GM12891 (cell line): ENCODE measurements at regions not wholly inside any gene's neighbourhood (a gene's known extent, or its start where the extent isn't known, plus 50 kb on each side); places are given as distances from the start of the nearest gene placed in this dataset.
A peak's percentile ranks its signal among the peaks of the same experiment; 100 is the strongest.

ENCODE experiments used
- DNase-seq: peaks from one replicate; pipeline ENCODE4 v3.0.0; 2011; ENCODE audit warnings: low spot score; ENCODE audit not compliant: insufficient read length
- FAIRE-seq: peaks from 2 replicates; lab custom pipeline; 2011; peaks lifted over from hg19 to GRCh38; lab: Jason Lieb, UNC
- PAX5 ChIP-seq: IDR thresholded peaks from 2 replicates; pipeline ENCODE4 v1.6.1; 2011; ENCODE audit warnings: low read length, moderate library complexity, mild to moderate bottlenecking; ENCODE audit not compliant: insufficient read depth, severe bottlenecking
- POLR2A ChIP-seq: IDR thresholded peaks from 2 replicates; pipeline ENCODE4 v1.6.1; 2011; ENCODE audit warnings: low read depth, low read length, control low read depth
- POLR2AphosphoS5 ChIP-seq: IDR thresholded peaks from 2 replicates; pipeline ENCODE4 v1.6.1; 2011; ENCODE audit warnings: low read depth, low read length, control low read depth
- POU2F2 ChIP-seq: IDR thresholded peaks from 2 replicates; pipeline ENCODE4 v1.6.1; 2011; ENCODE audit warnings: low read depth, mild to moderate bottlenecking, control low read depth, low read length, moderate library complexity
- SPI1 ChIP-seq: IDR thresholded peaks from 2 replicates; pipeline ENCODE4 v1.6.1; 2011; ENCODE audit warnings: low read depth, low read length, control low read depth
- TAF1 ChIP-seq: IDR thresholded peaks from 2 replicates; pipeline ENCODE4 v1.6.1; 2011; ENCODE audit warnings: low read depth, low read length, control low read depth

DNA sequence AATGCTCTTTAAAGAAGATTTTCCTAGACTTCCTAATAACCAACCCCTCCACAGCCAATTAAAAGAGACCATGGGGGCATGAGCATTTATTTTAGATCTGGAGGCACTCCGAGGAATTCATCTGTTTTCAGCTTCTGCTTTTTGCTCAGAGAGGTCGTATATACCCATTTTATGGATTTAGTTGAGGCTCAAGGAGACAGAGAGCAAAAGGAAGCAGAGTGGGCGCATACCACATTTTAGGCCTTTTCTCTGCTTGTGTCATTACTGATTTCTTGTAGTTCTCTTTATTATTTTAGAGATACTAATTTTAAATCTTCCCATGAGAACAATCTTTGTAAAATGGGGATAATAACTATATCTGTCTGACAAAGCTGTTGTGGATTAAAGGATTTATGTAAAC lies 129.6 kb upstream of the IFNGR1 start:
- TF ChIP-seq POU2F2 (no peak), SPI1 (no peak), PAX5 (no peak), TAF1 (no peak)
- FAIRE-seq (no peak), DNase-seq (no peak)

- FAIRE-seq (no peak), DNase-seq (no peak)
- TF ChIP-seq PAX5: no peak
- no peak for TF ChIP-seq POLR2A
- no peak for TF ChIP-seq POU2F2
- TF ChIP-seq SPI1: no peak
- no peak for TF ChIP-seq POLR2AphosphoS5
- no peak for TF ChIP-seq TAF1
Observed at GRCh38 chr6:137343241-137343640, 124.1 kb upstream of the IFNGR1 start.

- TF ChIP-seq TAF1: no peak
- TF ChIP-seq PAX5: no peak
- no peak for TF ChIP-seq POU2F2
- TF ChIP-seq POLR2AphosphoS5: no peak
- TF ChIP-seq POLR2A: no peak
- no peak for TF ChIP-seq SPI1
- FAIRE-seq: peak; percentile 51
- DNase-seq: no peak
Observed at GRCh38 chr6:137342607-137343190, 123.5 kb upstream of the IFNGR1 start.

- DNase-seq (no peak), FAIRE-seq (no peak)
- TF ChIP-seq SPI1 (no peak), TAF1 (no peak), PAX5 (no peak), POLR2A (no peak), POU2F2 (no peak), POLR2AphosphoS5 (no peak)
Observed at GRCh38 chr6:137341681-137342195, 122.6 kb upstream of the IFNGR1 start.

GRCh38 chr6:137339929-137340559 lies 120.9 kb upstream of the IFNGR1 start:
- no peak for TF ChIP-seq TAF1
- no peak for TF ChIP-seq PAX5
- no peak for TF ChIP-seq POLR2AphosphoS5
- no peak for TF ChIP-seq SPI1
- no peak for TF ChIP-seq POU2F2
- TF ChIP-seq POLR2A: no peak
- FAIRE-seq: no peak
- DNase-seq: no peak

- TF ChIP-seq SPI1: no peak
- no peak for TF ChIP-seq PAX5
- no peak for TF ChIP-seq POLR2A
- TF ChIP-seq POLR2AphosphoS5: no peak
- TF ChIP-seq POU2F2: no peak
- TF ChIP-seq TAF1: no peak
- FAIRE-seq: no peak
- DNase-seq: no peak
Observed at GRCh38 chr6:137334884-137335283, 115.7 kb upstream of the IFNGR1 start.

DNA sequence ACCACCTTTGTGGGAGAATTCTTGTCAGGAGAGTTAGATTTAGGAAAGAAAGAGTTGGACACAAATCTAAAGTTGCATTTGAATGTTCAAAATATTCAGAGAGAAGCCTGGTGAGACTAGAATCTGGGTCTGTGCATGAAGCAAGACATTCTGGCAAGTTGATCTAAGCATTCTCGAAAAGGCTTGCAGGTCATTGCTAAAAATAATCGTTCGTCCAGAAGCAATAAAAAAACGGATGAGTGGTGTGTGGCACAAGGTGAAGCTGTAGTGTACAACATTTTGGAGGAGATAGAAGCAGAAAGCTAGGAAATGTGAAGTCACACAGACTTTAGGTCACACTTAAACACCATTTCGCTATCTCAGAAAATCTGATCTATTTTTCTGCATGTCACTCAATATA lies 114.9 kb upstream of the IFNGR1 start:
- DNase-seq: no peak
- FAIRE-seq: no peak
- TF ChIP-seq POLR2AphosphoS5 (no peak), POLR2A (no peak), SPI1 (no peak), POU2F2 (no peak), TAF1 (no peak), PAX5 (no peak)

DNA sequence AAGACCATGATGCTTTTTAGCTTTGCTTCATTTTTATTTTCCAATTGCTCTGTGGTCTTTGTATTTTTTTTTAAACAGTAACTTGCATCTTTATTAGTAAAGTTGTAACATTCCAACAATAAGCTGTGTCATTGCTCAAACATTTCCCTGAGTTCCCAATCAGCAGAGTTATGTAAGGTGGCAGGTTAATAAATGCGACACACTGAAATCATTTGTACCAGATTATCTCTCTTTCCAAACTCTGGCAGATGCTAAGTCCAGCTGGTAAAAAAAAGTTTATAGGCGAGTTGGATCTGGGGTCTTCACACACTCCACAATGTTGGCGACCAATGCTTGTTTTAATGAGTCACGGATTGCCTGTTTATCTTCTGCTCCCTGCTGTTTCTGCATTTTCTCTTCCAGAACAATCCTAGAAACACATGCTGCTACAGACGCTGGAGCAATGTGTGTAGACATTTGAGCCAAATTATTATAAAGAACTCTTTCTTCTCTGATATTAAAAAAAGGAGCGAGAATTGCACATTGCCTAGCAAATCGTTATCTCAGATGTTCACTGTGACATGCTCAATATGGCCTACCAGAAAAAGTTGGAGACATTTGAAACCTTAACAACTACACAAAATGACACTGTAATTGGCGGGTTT lies 113.6 kb upstream of the IFNGR1 start:
- DNase-seq (no peak), FAIRE-seq (no peak)
- TF ChIP-seq PAX5 (no peak), POLR2AphosphoS5 (no peak), POU2F2 (no peak), POLR2A (no peak), TAF1 (no peak), SPI1 (no peak)

DNA sequence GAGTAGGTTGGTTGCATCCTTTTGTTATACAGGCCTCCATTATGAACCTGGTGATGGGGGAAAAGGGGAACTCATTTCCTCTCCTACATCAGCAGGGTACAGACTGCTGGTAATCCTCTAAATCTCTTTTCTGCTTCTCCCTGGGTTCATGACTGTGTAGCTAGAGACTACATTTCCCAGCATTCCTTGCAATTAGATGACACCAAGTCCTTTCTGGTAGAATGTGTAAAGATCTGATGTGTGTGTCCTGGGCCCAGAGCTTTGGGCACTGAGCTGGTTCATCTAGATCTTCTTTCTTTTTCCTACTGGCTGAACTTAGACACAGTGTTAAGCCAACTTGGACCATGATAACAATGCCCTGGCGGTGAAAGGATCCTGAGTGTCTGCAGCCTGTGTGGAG lies 104.7 kb upstream of the IFNGR1 start:
- DNase-seq (no peak), FAIRE-seq (peak; percentile 35)
- TF ChIP-seq POLR2AphosphoS5 (no peak), TAF1 (no peak), POU2F2 (no peak), SPI1 (no peak), PAX5 (no peak), POLR2A (no peak)

DNA sequence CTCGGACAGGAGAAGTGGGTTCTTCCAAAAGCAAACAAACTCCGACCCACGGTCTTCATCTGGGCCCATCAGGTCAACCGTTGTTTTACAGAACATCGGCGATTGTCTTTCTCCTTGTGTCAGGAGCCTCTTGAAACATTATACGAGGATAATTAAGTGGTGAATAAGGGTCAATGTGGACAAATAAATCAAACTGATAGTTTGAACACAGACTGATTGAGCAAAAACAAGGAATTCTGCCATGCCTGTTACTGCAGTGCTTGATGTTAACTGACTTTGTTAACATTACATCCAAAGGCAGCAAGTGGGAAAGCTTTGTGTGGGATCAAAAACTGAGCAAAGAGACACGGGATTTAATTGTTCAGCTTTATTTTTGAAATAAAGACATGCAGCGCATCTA lies 101.1 kb upstream of the IFNGR1 start:
- TF ChIP-seq POU2F2 (no peak), PAX5 (no peak), SPI1 (no peak), POLR2A (no peak), POLR2AphosphoS5 (no peak), TAF1 (no peak)
- FAIRE-seq (peak; percentile 52), DNase-seq (no peak)
